ENCODE measurements at regions not wholly inside any gene's neighbourhood (a gene's known extent, or its start where the extent isn't known, plus 50 kb on each side); places are given as distances from the start of the nearest gene placed in this dataset.

DNA sequence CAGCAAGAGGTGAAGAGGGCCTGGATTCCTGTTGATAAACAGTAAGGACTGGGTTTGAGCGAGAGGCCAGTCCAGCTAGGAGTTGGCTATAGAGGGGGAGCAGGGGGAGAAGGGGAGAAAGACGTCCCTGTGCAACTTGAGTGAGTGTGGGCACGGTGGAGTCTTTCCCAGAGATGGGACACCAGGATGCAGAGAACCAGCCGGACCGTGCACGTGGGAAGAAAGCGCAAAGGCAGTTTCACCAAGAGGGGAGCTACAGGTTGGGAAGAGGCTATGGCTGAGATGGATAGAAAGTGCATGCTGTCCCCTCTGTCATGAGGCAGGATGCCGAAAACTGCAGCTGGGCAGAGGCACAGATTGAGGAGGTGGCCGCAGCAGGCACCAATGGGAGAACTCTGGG lies 96.0 kb upstream of the TLE3 start:
- TF ChIP-seq CTCF (IDR thresholded peaks at IDR 0.05) (no peak), POLR2A (IDR thresholded peaks at IDR 0.05) (no peak)
